HepG2 (cell line): ENCODE measurements at regions not wholly inside any gene's neighbourhood (a gene's known extent, or its start where the extent isn't known, plus 50 kb on each side); places are given as distances from the start of the nearest gene placed in this dataset.

Source experiments
- ATAC-seq: fragments of 200-7000 bp; cut with Tn5 transposase; 3 replicates; pipeline ENCODE4 v1.9.1; 2020; ENCODE audit warnings: mild to moderate bottlenecking, moderate library complexity
- BruUV-seq: library from RNA; stranded (reverse); fragments of 400-500 nt; replicated peaks from 2 replicates; lab custom pipeline; 2021; lab: Mats Ljungman, UMichigan
- CTCF ChIA-PET: fragments of 300-600 bp; formaldehyde crosslinking; extraction: SDS; loops from one replicate; lab custom pipeline; 2021; ENCODE audit warnings: low total read pairs, inconsistent platforms, low intra/inter-chr PET ratio; lab: Yijun Ruan, JAX
- POLR2A ChIA-PET: fragments of 350-600 bp; sonication (Branson Sonifier 250); formaldehyde crosslinking; loops from one replicate; lab custom pipeline; 2020; ENCODE audit warnings: antibody characterized with exemption, inconsistent platforms; lab: Yijun Ruan, JAX
- DNase-seq: peaks from one replicate; pipeline ENCODE4 v3.0.0-alpha.2; 2015; ENCODE audit warnings: low spot score
- FAIRE-seq: peaks from 3 replicates; lab custom pipeline; 2011; peaks lifted over from hg19 to GRCh38; lab: Jason Lieb, UNC
- H2AFZ ChIP-seq: one replicate; pipeline ENCODE4 v1.6.1; 2011; ENCODE audit warnings: low read length, inconsistent platforms
- H3K27ac ChIP-seq: fragments of 300-600 bp; 3 replicates; pipeline ENCODE4 v1.8.0; 2011; ENCODE audit warnings: mixed run types, mild to moderate bottlenecking, mixed read lengths, low read length, inconsistent platforms; ENCODE audit not compliant: insufficient read depth; ENCODE audit errors: extremely low read length
- H3K27me3 ChIP-seq, 2 experiments: fragments of 200-600 bp in 1 of 2; 2 replicates in 1 of 2; 3 replicates in 1 of 2; pipeline versions ENCODE4 v1.6.0 to v1.8.0; 2011; ENCODE audit warnings: low read length in 2 of 2, mild to moderate bottlenecking in 2 of 2, moderate library complexity in 2 of 2, inconsistent platforms in 1 of 2; ENCODE audit not compliant: insufficient read depth in 2 of 2, control insufficient read depth in 1 of 2
- H3K36me3 ChIP-seq, 2 experiments: fragments of 200-600 bp in 1 of 2; replicated peaks in 1 of 2; 2 replicates in 1 of 2; 3 replicates in 1 of 2; pipeline versions ENCODE4 v1.5.1 to v1.8.0; 2011; ENCODE audit warnings: low read length in 2 of 2, inconsistent platforms in 1 of 2; ENCODE audit not compliant: insufficient read depth in 2 of 2, control insufficient read depth in 1 of 2
- H3K4me1 ChIP-seq: 2 replicates; pipeline ENCODE4 v1.5.1; 2012; ENCODE audit warnings: low read length, inconsistent platforms; ENCODE audit not compliant: insufficient read depth
- H3K4me2 ChIP-seq: 2 replicates; pipeline ENCODE4 v1.6.0; 2011; ENCODE audit warnings: low read depth, low read length, inconsistent platforms
- H3K4me3 ChIP-seq, 3 experiments: fragments of 200-600 bp in 1 of 3; sonication (generic), shearing (Covaris generic) in 1 of 3; replicated peaks in 1 of 3; 2 replicates each; pipeline ENCODE4 v1.5.1; 2011 to 2016; ENCODE audit warnings: low read length in 3 of 3, inconsistent platforms in 2 of 3, low read depth in 2 of 3, mild to moderate bottlenecking in 2 of 3, control low read depth in 1 of 3, mixed read lengths in 1 of 3; ENCODE audit not compliant: insufficient read depth in 1 of 3
- H3K79me2 ChIP-seq: one replicate; pipeline ENCODE4 v1.6.1; 2011; ENCODE audit warnings: low read length, inconsistent platforms; ENCODE audit not compliant: insufficient read depth
- H3K9ac ChIP-seq: 2 replicates; pipeline ENCODE4 v1.6.0; 2011; ENCODE audit warnings: mild to moderate bottlenecking, low read depth, low read length, inconsistent platforms; ENCODE audit not compliant: insufficient read depth
- H3K9me3 ChIP-seq: 2 replicates; pipeline ENCODE4 v1.5.1; 2012; ENCODE audit warnings: mild to moderate bottlenecking, low read length
- H4K20me1 ChIP-seq: 2 replicates; pipeline ENCODE4 v1.6.0; 2011; ENCODE audit warnings: inconsistent platforms, mild to moderate bottlenecking, low read length, moderate library complexity; ENCODE audit not compliant: insufficient read depth
- AHR ChIP-seq: IDR thresholded peaks from 2 replicates; pipeline ENCODE4 v1.6.1; 2018; ENCODE audit warnings: missing genetic modification reagents, missing compliant biosample characterization
- GTF2F1 ChIP-seq: fragments of 150-350 bp; IDR thresholded peaks from 2 replicates; pipeline ENCODE4 v1.6.1; 2014; ENCODE audit warnings: low read length
- HDAC1 ChIP-seq: sonication (generic); formaldehyde crosslinking; IDR thresholded peaks from 2 replicates; pipeline ENCODE4 v1.5.1; 2020; ENCODE audit warnings: mild to moderate bottlenecking, missing genetic modification reagents
- NCOA1 ChIP-seq: sonication (generic); formaldehyde crosslinking; IDR thresholded peaks from 2 replicates; pipeline ENCODE4 v1.9.0; 2021; ENCODE audit warnings: missing genetic modification reagents
- NKX3-1 ChIP-seq: sonication (generic); formaldehyde crosslinking; IDR thresholded peaks from 2 replicates; pipeline ENCODE4 v1.5.0; 2020; ENCODE audit warnings: missing genetic modification reagents
- PLRG1 ChIP-seq: fragments of 450-650 bp; conservative IDR thresholded peaks from 2 replicates; pipeline ENCODE4 v1.6.1; 2016
- SRSF1 ChIP-seq: fragments of 200-400 bp; formaldehyde crosslinking; optimal IDR thresholded peaks from 2 replicates; pipeline ENCODE3; 2017; ENCODE audit warnings: mild to moderate bottlenecking, low read depth, low read length, moderate library complexity
- TFDP1 ChIP-seq: IDR thresholded peaks from 2 replicates; pipeline ENCODE4 v1.6.1; 2016; ENCODE audit warnings: missing compliant biosample characterization, missing genetic modification reagents, borderline replicate concordance
- ZBTB2 ChIP-seq: sonication (generic); formaldehyde crosslinking; IDR thresholded peaks from 2 replicates; pipeline ENCODE4 v1.8.0; 2022; ENCODE audit warnings: low read depth, missing genetic modification reagents
- ZNF543 ChIP-seq: sonication (generic); formaldehyde crosslinking; IDR thresholded peaks from 2 replicates; pipeline ENCODE4 v1.4.0; 2020; ENCODE audit warnings: mild to moderate bottlenecking, missing genetic modification reagents
- ZNF773 ChIP-seq: sonication (generic); formaldehyde crosslinking; IDR thresholded peaks from 2 replicates; pipeline ENCODE4 v1.4.0; 2020; ENCODE audit warnings: missing genetic modification reagents, borderline replicate concordance
- WGBS: methylation state at CpG from one replicate; pipeline ENCODE4 v1.1.6; 2017; ENCODE audit warnings: low lambda C conversion rate; 5-methylcytosine and 5-hydroxymethylcytosine counted together
- in situ Hi-C: cut with HindIII; loops from 2 replicates; pipeline ENCODE4 v1.10.0; 2017; ENCODE audit warnings: low pct_unique_long_range_greater_than_20kb; ENCODE audit not compliant: extremely low pct_ligation_motif_present
- intact Hi-C: fragments of 100-400 bp; cut with micrococcal nuclease; formaldehyde crosslinking; loops from one replicate; pipeline ENCODE4 v1.10.0; 2022; ENCODE audit not compliant: unreplicated experiment

DNA sequence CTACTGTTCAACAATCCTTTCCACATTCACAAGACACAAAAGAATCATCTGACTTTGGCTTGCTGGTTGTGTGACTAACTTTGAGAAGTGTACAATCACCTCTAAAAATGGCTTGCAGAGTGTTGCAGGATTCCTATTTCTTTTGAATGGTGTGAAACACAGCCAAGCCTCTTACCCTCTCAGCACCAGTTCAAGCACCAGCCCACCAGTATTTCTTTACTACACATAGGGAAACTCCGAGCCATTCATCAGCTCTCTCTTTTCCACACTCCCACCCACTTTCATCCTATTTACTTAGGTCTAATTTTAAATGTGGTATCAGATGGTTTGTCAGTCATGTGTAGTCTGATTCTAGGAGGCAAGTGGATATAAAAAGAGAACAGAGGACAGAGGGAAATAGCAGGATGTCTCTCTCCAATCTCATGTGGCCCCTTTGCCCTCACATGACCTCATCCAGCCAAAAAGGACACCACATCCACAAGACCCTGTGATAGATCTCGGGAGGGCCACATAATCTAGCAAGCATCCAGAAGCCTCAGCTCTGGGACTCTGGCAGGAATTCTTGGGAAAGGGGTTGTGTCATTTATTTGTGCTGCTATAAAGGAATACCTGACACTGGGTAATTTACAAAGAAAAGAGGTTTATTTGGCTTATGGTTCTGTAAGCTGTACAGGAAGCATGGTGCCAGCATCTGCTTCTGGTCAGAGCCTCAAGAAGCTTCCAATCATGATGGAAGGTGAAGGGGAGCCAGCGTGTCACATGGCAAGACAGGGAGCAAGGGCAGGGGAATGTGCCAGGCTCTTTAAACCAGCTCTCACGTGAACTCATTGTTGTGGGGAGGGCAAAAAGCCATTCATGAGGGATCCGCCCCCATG lies 66.8 kb upstream of the NEBL start:
- H3K4me2 ChIP-seq, result no peak overlapping the region
- in situ Hi-C loops (no loop called here), intact Hi-C loops (no loop called here)
- no peaks in the 10 kb centered on the region for H4K20me1 ChIP-seq
- H3K27me3 ChIP-seq, result no peaks in the 10 kb centered on the region; a peak in 1 of 5 replicates
- H3K4me3 ChIP-seq, result no peak overlapping the region
- no TSS peak for BruUV-seq
- WGBS, result under 1% methylated on average over 5 of the region's 5 CpGs
- H2AFZ ChIP-seq, result no peak overlapping the region
- POLR2A ChIA-PET, result no interaction called here
- H3K4me1 ChIP-seq, result no peaks in the 10 kb centered on the region
- ATAC-seq (no peak), DNase-seq (no peak), FAIRE-seq (no peak)
- H3K36me3 ChIP-seq, result no peaks in the 10 kb centered on the region
- CTCF ChIA-PET, result no interaction called here
- H3K9me3 ChIP-seq, result no peaks in the 10 kb centered on the region
- no peak overlapping the region for H3K27ac ChIP-seq
- no peaks in the 10 kb centered on the region for H3K79me2 ChIP-seq
- H3K9ac ChIP-seq, result no peak overlapping the region
- TF ChIP-seq ZNF543 (CRISPR knock-in tag), result no peak
- TF ChIP-seq TFDP1 (CRISPR knock-in tag), result no peak
- no peak for TF ChIP-seq PLRG1
- no peak for TF ChIP-seq HDAC1 (CRISPR knock-in tag)
- TF ChIP-seq ZNF773 (CRISPR knock-in tag), result no peak
- TF ChIP-seq SRSF1, result no peak
- no peak for TF ChIP-seq NKX3-1 (CRISPR knock-in tag)
- no peak for TF ChIP-seq AHR (CRISPR knock-in tag)
- TF ChIP-seq NCOA1 (CRISPR knock-in tag), result no peak
- TF ChIP-seq GTF2F1, result no peak
- TF ChIP-seq ZBTB2, result no peak
